ENCODE measurements at regions not wholly inside any gene's neighbourhood (a gene's known extent, or its start where the extent isn't known, plus 50 kb on each side); places are given as distances from the start of the nearest gene placed in this dataset.

- DNase-seq: no peak
Measured at GRCh38 chr22:49140911-49141665, 686.6 kb downstream of the BRD1 start.

- no peak for DNase-seq
Measured at GRCh38 chr22:49139492-49140151, 688.1 kb downstream of the BRD1 start.

- DNase-seq: no peak
Measured at GRCh38 chr22:49138250-49138790, 689.4 kb downstream of the BRD1 start.

GRCh38 chr22:49137206-49137840 is 690.4 kb downstream of the BRD1 start:
- no peak for DNase-seq

GRCh38 chr22:49136816-49137180 is 690.9 kb downstream of the BRD1 start:
- no peak for DNase-seq

- DNase-seq: no peak
Measured at GRCh38 chr22:49136041-49136815, 691.4 kb downstream of the BRD1 start.

GRCh38 chr22:49134076-49134475 is 693.6 kb downstream of the BRD1 start:
- no peak for DNase-seq

- DNase-seq: no peak
Measured at GRCh38 chr22:49133541-49133940, 694.1 kb downstream of the BRD1 start.

GRCh38 chr22:49132009-49132408 is 695.7 kb downstream of the BRD1 start:
- DNase-seq: no peak

- no peak for DNase-seq
Measured at GRCh38 chr22:49129736-49130135, 697.9 kb downstream of the BRD1 start.

- DNase-seq: no peak
Measured at GRCh38 chr22:49128874-49129273, 698.8 kb downstream of the BRD1 start.

GRCh38 chr22:49124608-49125007 is 703.1 kb downstream of the BRD1 start:
- no peak for DNase-seq

GRCh38 chr22:49123621-49124192 is 704.0 kb downstream of the BRD1 start:
- no peak for DNase-seq

- DNase-seq: no peak
Measured at GRCh38 chr22:49119551-49119952, 708.1 kb downstream of the BRD1 start.

GRCh38 chr22:49118065-49118464 is 709.6 kb downstream of the BRD1 start:
- no peak for DNase-seq

- no peak for DNase-seq
Measured at GRCh38 chr22:49117486-49117885, 710.2 kb downstream of the BRD1 start.

- no peak for DNase-seq
Measured at GRCh38 chr22:49116486-49117120, 711.1 kb downstream of the BRD1 start.

GRCh38 chr22:49116021-49116420 is 711.7 kb downstream of the BRD1 start:
- DNase-seq: no peak

- no peak for DNase-seq
Measured at GRCh38 chr22:49115197-49115596, 712.5 kb downstream of the BRD1 start.

- no peak for DNase-seq
Measured at GRCh38 chr22:49113758-49114157, 713.9 kb downstream of the BRD1 start.

- no peak for DNase-seq
Measured at GRCh38 chr22:49112661-49113626, 714.7 kb downstream of the BRD1 start.

Measured in NCI-H2107 (cell line).